ENCODE measurements at regions not wholly inside any gene's neighbourhood (a gene's known extent, or its start where the extent isn't known, plus 50 kb on each side); places are given as distances from the start of the nearest gene placed in this dataset.

DNA sequence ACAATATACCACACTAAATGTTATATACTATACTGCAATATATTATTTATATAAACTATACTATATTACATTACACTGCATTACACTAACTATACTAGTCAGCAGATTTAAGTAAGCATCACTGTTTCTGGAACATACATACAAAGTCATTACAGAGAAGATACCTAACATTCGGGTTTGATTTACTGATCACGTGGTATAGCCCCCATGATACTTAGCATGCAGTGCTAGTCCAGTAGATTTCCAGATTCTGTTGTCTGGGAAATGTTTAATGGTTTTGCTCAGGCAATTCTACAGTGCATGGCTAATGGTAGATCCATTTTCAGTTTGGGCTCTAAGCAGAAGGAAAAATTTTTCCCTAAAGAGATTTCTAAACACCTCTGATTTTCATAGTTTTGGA is 403.7 kb upstream of the TMTC1 start:
- no peak overlapping the region for H3K9ac ChIP-seq (ENCODE audit: low read depth, low read length, poor library complexity, severe bottlenecking)
- H3F3A ChIP-seq (ENCODE audit: low read depth) = no peaks in the 10 kb centered on the region
- H3K4me3 ChIP-seq (ENCODE audit: low read length, poor library complexity, severe bottlenecking) = no peak overlapping the region
- H3K9me2 ChIP-seq (replicated peaks; ENCODE audit: low read depth, low read length) = no peaks in the 10 kb centered on the region
- H3K9me3 ChIP-seq (ENCODE audit: insufficient read depth, low read depth, low read length) = no peaks in the 10 kb centered on the region
- H2AFZ ChIP-seq (ENCODE audit: low read length) = no peak overlapping the region
- no peaks in the 10 kb centered on the region for H3K27me3 ChIP-seq (ENCODE audit: insufficient read depth, low read length, poor library complexity, severe bottlenecking)
- no peaks in the 10 kb centered on the region for H3K36me3 ChIP-seq (ENCODE audit: insufficient read depth, low read length)
- no peaks in the 10 kb centered on the region for H4K20me1 ChIP-seq (ENCODE audit: insufficient read depth, low read length, poor library complexity, severe bottlenecking)
- no peaks in the 10 kb centered on the region for H3K4me1 ChIP-seq (ENCODE audit: insufficient read depth, low read length, poor library complexity, severe bottlenecking)
- H3K4me2 ChIP-seq (ENCODE audit: low read depth, low read length, poor library complexity, severe bottlenecking) = no peak overlapping the region
- TF ChIP-seq EZH2phosphoT487 (IDR thresholded peaks at IDR 0.05; ENCODE audit: borderline replicate concordance) = no peak
- TF ChIP-seq, protein P1, sequence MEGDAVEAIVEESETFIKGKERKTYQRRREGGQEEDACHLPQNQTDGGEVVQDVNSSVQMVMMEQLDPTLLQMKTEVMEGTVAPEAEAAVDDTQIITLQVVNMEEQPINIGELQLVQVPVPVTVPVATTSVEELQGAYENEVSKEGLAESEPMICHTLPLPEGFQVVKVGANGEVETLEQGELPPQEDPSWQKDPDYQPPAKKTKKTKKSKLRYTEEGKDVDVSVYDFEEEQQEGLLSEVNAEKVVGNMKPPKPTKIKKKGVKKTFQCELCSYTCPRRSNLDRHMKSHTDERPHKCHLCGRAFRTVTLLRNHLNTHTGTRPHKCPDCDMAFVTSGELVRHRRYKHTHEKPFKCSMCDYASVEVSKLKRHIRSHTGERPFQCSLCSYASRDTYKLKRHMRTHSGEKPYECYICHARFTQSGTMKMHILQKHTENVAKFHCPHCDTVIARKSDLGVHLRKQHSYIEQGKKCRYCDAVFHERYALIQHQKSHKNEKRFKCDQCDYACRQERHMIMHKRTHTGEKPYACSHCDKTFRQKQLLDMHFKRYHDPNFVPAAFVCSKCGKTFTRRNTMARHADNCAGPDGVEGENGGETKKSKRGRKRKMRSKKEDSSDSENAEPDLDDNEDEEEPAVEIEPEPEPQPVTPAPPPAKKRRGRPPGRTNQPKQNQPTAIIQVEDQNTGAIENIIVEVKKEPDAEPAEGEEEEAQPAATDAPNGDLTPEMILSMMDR (conservative IDR thresholded peaks at IDR 0.05; ENCODE audit: low read length) = no peak
- H3K79me2 ChIP-seq (ENCODE audit: insufficient read depth, low read length) = no peaks in the 10 kb centered on the region

DNA sequence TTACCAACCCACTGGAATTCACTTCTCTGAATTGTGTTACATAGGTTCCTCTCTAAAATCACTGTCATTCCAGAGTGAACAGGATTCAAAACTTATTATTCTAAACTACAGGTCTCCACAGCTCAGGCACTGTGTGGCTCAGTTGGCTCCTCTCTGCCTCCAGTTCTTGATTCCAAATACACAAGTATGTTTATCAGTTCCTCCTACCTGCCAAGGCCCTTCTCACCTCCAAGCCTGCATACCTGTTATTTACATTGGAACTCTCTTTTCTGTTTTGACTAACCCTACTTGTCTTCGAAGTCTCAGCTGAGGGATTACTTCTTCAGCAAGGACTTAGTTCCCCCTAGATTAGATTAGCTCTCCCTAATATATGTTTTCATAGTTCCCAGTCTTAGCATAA is 397.6 kb upstream of the TMTC1 start:
- TF ChIP-seq EZH2phosphoT487 (IDR thresholded peaks at IDR 0.05; ENCODE audit: borderline replicate concordance) = no peak
- TF ChIP-seq, protein P1 (conservative IDR thresholded peaks at IDR 0.05; ENCODE audit: low read length) = no peak
- Histone ChIP-seq H3K27me3 (ENCODE audit: insufficient read depth, low read length, poor library complexity, severe bottlenecking) (no peaks in the 10 kb centered on the region), H3K9me3 (ENCODE audit: insufficient read depth, low read depth, low read length) (no peaks in the 10 kb centered on the region)

DNA sequence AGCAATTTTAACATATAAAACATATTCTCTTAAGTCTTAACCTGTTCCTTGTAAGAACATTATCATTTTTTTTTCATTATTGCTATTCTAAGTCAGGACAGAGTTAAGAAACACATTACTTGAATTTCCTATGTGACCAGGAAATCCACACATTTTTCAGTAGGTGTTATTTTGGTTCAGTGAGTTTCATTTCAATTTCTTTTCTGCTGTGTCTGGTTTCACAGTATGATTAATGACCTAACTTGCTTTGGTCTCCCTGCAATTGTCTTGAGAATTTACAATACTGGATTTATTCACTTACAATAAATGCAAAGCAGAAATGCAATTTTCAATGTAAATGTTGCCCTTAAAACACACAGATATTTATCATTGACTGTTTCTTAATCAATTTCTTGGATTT is 396.9 kb upstream of the TMTC1 start:
- H3F3A ChIP-seq (ENCODE audit: low read depth) = no peaks in the 10 kb centered on the region
- TF ChIP-seq EZH2phosphoT487 (IDR thresholded peaks at IDR 0.05; ENCODE audit: borderline replicate concordance) = no peak
- TF ChIP-seq, protein P1 (conservative IDR thresholded peaks at IDR 0.05; ENCODE audit: low read length) = no peak
- no peaks in the 10 kb centered on the region for H3K9me3 ChIP-seq (ENCODE audit: insufficient read depth, low read depth, low read length)
- H4K20me1 ChIP-seq (ENCODE audit: insufficient read depth, low read length, poor library complexity, severe bottlenecking) = no peaks in the 10 kb centered on the region
- no peak overlapping the region for H3K9ac ChIP-seq (ENCODE audit: low read depth, low read length, poor library complexity, severe bottlenecking)
- H3K27me3 ChIP-seq (ENCODE audit: insufficient read depth, low read length, poor library complexity, severe bottlenecking) = no peaks in the 10 kb centered on the region
- H3K9me2 ChIP-seq (replicated peaks; ENCODE audit: low read depth, low read length) = no peaks in the 10 kb centered on the region
- no peak overlapping the region for H2AFZ ChIP-seq (ENCODE audit: low read length)
- H3K4me2 ChIP-seq (ENCODE audit: low read depth, low read length, poor library complexity, severe bottlenecking) = no peak overlapping the region
- H3K4me3 ChIP-seq (ENCODE audit: low read length, poor library complexity, severe bottlenecking) = no peak overlapping the region
- H3K36me3 ChIP-seq (ENCODE audit: insufficient read depth, low read length) = no peaks in the 10 kb centered on the region
- no peaks in the 10 kb centered on the region for H3K79me2 ChIP-seq (ENCODE audit: insufficient read depth, low read length)
- H3K4me1 ChIP-seq (ENCODE audit: insufficient read depth, low read length, poor library complexity, severe bottlenecking) = no peaks in the 10 kb centered on the region

More for the DNA sequence above, 397.6 kb upstream of the TMTC1 start:
- no peaks in the 10 kb centered on the region for H3K36me3 ChIP-seq (ENCODE audit: insufficient read depth, low read length)
- no peak overlapping the region for H3K9ac ChIP-seq (ENCODE audit: low read depth, low read length, poor library complexity, severe bottlenecking)
- H4K20me1 ChIP-seq (ENCODE audit: insufficient read depth, low read length, poor library complexity, severe bottlenecking) = no peaks in the 10 kb centered on the region
- H3K79me2 ChIP-seq (ENCODE audit: insufficient read depth, low read length) = no peaks in the 10 kb centered on the region
- H3K4me1 ChIP-seq (ENCODE audit: insufficient read depth, low read length, poor library complexity, severe bottlenecking) = no peaks in the 10 kb centered on the region
- no peaks in the 10 kb centered on the region for H3F3A ChIP-seq (ENCODE audit: low read depth)
- H3K9me2 ChIP-seq (replicated peaks; ENCODE audit: low read depth, low read length) = no peaks in the 10 kb centered on the region
- H2AFZ ChIP-seq (ENCODE audit: low read length) = no peak overlapping the region
- no peak overlapping the region for H3K4me3 ChIP-seq (ENCODE audit: low read length, poor library complexity, severe bottlenecking)
- H3K4me2 ChIP-seq (ENCODE audit: low read depth, low read length, poor library complexity, severe bottlenecking) = no peak overlapping the region

Data from Loucy (cell line).